ENCODE measurements at regions not wholly inside any gene's neighbourhood (a gene's known extent, or its start where the extent isn't known, plus 50 kb on each side); places are given as distances from the start of the nearest gene placed in this dataset.

- H3K27ac ChIP-seq: no peak overlapping the region
- TF ChIP-seq CTCF (IDR thresholded peaks at IDR 0.05): no peak
- no peak overlapping the region for H3K4me2 ChIP-seq (ENCODE audit: low read length)
These were observed 102.8 kb downstream of the IRX1 start for GRCh38 chr5:3698412-3698811.

GRCh38 chr5:3701694-3702093, 106.1 kb downstream of the IRX1 start:
- Histone ChIP-seq H3K4me1 (no peaks in the 10 kb centered on the region), H3K4me2 (ENCODE audit: low read length) (no peak overlapping the region), H3K9me3 (ENCODE audit: control insufficient read depth, low read length) (no peaks in the 10 kb centered on the region), H3K4me3 (ENCODE audit: low read depth, low read length) (no peak overlapping the region), H3K27me3 (ENCODE audit: control insufficient read depth, insufficient read depth, low read length) (no peaks in the 10 kb centered on the region), H3K9ac (no peak overlapping the region), H3K79me2 (no peaks in the 10 kb centered on the region), H3K27ac (no peak overlapping the region), H3K36me3 (ENCODE audit: control insufficient read depth, insufficient read depth, low read length) (no peaks in the 10 kb centered on the region), H2AFZ (no peak overlapping the region)
- TF ChIP-seq CTCF (IDR thresholded peaks at IDR 0.05): no peak

More at GRCh38 chr5:3698412-3698811, 102.8 kb downstream of the IRX1 start:
- no peaks in the 10 kb centered on the region for H3K4me1 ChIP-seq
- no peaks in the 10 kb centered on the region for H3K27me3 ChIP-seq (ENCODE audit: control insufficient read depth, insufficient read depth, low read length)
- H2AFZ ChIP-seq: no peak overlapping the region
- no peaks in the 10 kb centered on the region for H3K36me3 ChIP-seq (ENCODE audit: control insufficient read depth, insufficient read depth, low read length)
- no peaks in the 10 kb centered on the region for H3K79me2 ChIP-seq
- no peak overlapping the region for H3K4me3 ChIP-seq (ENCODE audit: low read depth, low read length)
- no peak overlapping the region for H3K9ac ChIP-seq
- H3K9me3 ChIP-seq (ENCODE audit: control insufficient read depth, low read length): no peaks in the 10 kb centered on the region

GRCh38 chr5:3704661-3705060, 109.0 kb downstream of the IRX1 start:
- no peak overlapping the region for H3K9ac ChIP-seq
- no peaks in the 10 kb centered on the region for H3K9me3 ChIP-seq (ENCODE audit: control insufficient read depth, low read length)
- H3K4me2 ChIP-seq (ENCODE audit: low read length): no peak overlapping the region
- H3K79me2 ChIP-seq: no peaks in the 10 kb centered on the region
- no peaks in the 10 kb centered on the region for H3K36me3 ChIP-seq (ENCODE audit: control insufficient read depth, insufficient read depth, low read length)
- TF ChIP-seq CTCF (IDR thresholded peaks at IDR 0.05): no peak
- no peak overlapping the region for H2AFZ ChIP-seq
- H3K4me3 ChIP-seq (ENCODE audit: low read depth, low read length): no peak overlapping the region
- no peaks in the 10 kb centered on the region for H3K27me3 ChIP-seq (ENCODE audit: control insufficient read depth, insufficient read depth, low read length)
- H3K4me1 ChIP-seq: no peaks in the 10 kb centered on the region
- no peak overlapping the region for H3K27ac ChIP-seq

- Histone ChIP-seq H3K4me2 (ENCODE audit: low read length) (no peak overlapping the region), H3K9ac (no peak overlapping the region), H3K4me1 (no peaks in the 10 kb centered on the region), H3K9me3 (ENCODE audit: control insufficient read depth, low read length) (no peaks in the 10 kb centered on the region), H3K36me3 (ENCODE audit: control insufficient read depth, insufficient read depth, low read length) (no peaks in the 10 kb centered on the region), H3K79me2 (no peaks in the 10 kb centered on the region), H3K27me3 (ENCODE audit: control insufficient read depth, insufficient read depth, low read length) (no peaks in the 10 kb centered on the region), H3K27ac (no peak overlapping the region), H3K4me3 (ENCODE audit: low read depth, low read length) (no peak overlapping the region), H2AFZ (no peak overlapping the region)
- no peak for TF ChIP-seq CTCF (IDR thresholded peaks at IDR 0.05)
These were observed 113.6 kb downstream of the IRX1 start for GRCh38 chr5:3709068-3709716.

GRCh38 chr5:3709717-3710348, 114.2 kb downstream of the IRX1 start:
- TF ChIP-seq CTCF (IDR thresholded peaks at IDR 0.05): no peak
- Histone ChIP-seq H3K27me3 (ENCODE audit: control insufficient read depth, insufficient read depth, low read length) (no peaks in the 10 kb centered on the region), H2AFZ (no peak overlapping the region), H3K27ac (no peak overlapping the region), H3K36me3 (ENCODE audit: control insufficient read depth, insufficient read depth, low read length) (no peaks in the 10 kb centered on the region), H3K9me3 (ENCODE audit: control insufficient read depth, low read length) (no peaks in the 10 kb centered on the region), H3K4me3 (ENCODE audit: low read depth, low read length) (no peak overlapping the region), H3K4me1 (no peaks in the 10 kb centered on the region), H3K79me2 (no peaks in the 10 kb centered on the region), H3K4me2 (ENCODE audit: low read length) (no peak overlapping the region), H3K9ac (no peak overlapping the region)
